ENCODE measurements at regions not wholly inside any gene's neighbourhood (a gene's known extent, or its start where the extent isn't known, plus 50 kb on each side); places are given as distances from the start of the nearest gene placed in this dataset.

DNA sequence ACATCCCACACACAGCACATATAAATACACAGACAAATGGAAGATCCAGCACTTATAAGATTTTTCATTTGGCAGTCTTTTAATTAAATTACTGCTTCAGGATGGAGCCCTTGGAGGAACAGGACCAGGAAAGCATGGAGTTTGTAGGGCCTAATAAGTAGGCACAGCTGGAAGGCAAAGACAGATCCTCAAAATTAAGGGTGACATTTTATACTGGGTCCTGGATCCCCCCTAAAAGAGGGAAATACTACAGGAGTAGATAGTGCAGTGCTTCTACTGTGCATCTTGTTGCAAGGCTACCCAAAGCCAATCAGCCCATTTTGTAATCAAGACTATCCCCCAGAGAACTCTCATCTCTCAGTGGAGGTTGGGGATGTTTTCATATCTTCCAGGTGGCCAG lies 1860.7 kb upstream of the PCDH10 start:
- DNase-seq (ENCODE audit: low read depth): no peak
- TF ChIP-seq, protein P1, sequence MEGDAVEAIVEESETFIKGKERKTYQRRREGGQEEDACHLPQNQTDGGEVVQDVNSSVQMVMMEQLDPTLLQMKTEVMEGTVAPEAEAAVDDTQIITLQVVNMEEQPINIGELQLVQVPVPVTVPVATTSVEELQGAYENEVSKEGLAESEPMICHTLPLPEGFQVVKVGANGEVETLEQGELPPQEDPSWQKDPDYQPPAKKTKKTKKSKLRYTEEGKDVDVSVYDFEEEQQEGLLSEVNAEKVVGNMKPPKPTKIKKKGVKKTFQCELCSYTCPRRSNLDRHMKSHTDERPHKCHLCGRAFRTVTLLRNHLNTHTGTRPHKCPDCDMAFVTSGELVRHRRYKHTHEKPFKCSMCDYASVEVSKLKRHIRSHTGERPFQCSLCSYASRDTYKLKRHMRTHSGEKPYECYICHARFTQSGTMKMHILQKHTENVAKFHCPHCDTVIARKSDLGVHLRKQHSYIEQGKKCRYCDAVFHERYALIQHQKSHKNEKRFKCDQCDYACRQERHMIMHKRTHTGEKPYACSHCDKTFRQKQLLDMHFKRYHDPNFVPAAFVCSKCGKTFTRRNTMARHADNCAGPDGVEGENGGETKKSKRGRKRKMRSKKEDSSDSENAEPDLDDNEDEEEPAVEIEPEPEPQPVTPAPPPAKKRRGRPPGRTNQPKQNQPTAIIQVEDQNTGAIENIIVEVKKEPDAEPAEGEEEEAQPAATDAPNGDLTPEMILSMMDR (IDR thresholded peaks at IDR 0.05; ENCODE audit: insufficient read depth, low read length): no peak
- no peak overlapping the region for H3K4me3 ChIP-seq (ENCODE audit: low read depth, low read length)

DNA sequence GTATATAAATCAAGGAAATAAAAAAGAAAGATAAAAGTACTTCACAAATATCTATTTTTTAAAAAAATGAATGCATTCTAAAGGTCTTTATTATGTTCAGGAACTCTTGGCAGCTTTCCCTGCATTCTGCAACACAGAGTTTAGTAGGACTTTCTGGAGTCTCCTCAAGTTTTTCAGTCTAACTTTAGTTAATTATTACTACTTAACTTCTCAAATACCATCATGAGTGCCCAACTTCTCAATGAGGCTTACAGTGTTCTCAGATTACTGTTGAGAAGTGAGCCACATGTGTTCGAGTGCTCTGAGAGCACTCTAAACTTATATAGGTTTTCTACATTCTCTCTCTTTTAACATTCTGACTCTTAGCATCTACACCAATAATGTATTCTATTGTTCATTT lies 1852.9 kb upstream of the PCDH10 start:
- TF ChIP-seq, protein P1 (IDR thresholded peaks at IDR 0.05; ENCODE audit: insufficient read depth, low read length): no peak
- DNase-seq (ENCODE audit: low read depth): no peak
- no peak overlapping the region for H3K4me3 ChIP-seq (ENCODE audit: low read depth, low read length)

DNA sequence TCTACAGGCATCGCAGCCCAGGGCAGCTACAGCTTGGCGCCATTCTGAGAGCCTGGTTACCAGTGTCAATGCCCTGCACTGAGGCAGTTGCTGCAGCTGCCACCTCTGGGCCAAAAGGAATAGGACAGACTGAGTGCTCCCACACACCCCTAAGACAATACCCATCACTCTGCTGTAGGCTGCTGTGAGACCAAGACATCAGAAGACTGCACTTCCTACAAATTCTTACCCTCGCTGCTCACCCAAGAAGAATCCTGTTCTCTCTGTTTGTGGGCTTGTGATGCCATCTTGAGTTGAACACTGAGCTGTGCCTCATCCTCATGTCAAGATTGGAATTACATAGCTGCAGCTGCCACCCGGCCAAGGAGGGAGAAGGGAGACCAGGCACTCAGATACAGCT lies 1847.0 kb upstream of the PCDH10 start:
- TF ChIP-seq, protein P1 (IDR thresholded peaks at IDR 0.05; ENCODE audit: insufficient read depth, low read length): no peak
- no peak for DNase-seq (ENCODE audit: low read depth)
- no peak overlapping the region for H3K4me3 ChIP-seq (ENCODE audit: low read depth, low read length)

DNA sequence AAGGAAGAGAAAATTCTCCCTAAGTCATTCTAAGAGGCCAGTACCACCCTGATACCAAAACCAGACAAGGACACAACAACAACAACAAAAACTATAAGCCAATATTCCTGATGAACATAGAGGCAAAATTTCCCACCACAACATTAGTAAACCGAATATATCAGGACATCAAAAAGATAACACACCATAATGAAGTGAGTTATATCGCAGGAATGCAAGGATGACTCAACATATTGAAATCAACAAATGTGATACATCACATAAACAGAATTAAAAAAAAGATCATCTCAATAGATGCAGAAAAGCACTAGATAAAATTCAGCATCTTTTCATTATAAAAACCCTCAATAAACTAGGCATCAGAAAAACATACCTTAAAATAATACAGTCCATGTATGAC lies 1844.4 kb upstream of the PCDH10 start:
- no peak for DNase-seq (ENCODE audit: low read depth)
- H3K4me3 ChIP-seq (ENCODE audit: low read depth, low read length): no peak overlapping the region
- TF ChIP-seq, protein P1 (IDR thresholded peaks at IDR 0.05; ENCODE audit: insufficient read depth, low read length): no peak

DNA sequence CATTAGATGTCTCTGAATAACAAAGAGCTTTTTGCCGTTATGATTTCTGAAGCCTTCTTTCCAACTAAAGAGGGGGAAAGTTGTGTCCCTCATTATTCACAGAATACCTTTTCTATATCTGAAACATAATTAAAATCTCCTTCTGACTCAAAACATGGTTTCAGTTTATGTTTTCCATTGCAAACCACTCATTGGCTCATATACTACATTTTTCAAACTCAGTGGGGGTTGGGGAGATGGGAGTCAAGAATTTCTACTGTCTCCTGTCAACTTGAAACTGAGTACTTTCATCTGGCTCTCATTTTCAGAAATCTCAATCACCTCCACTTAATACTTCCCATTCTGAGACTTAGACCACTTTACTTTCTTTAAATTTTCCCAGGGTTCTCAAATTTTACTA lies 1839.5 kb upstream of the PCDH10 start:
- no peak overlapping the region for H3K4me3 ChIP-seq (ENCODE audit: low read depth, low read length)
- TF ChIP-seq, protein P1 (IDR thresholded peaks at IDR 0.05; ENCODE audit: insufficient read depth, low read length): no peak
- no peak for DNase-seq (ENCODE audit: low read depth)

DNA sequence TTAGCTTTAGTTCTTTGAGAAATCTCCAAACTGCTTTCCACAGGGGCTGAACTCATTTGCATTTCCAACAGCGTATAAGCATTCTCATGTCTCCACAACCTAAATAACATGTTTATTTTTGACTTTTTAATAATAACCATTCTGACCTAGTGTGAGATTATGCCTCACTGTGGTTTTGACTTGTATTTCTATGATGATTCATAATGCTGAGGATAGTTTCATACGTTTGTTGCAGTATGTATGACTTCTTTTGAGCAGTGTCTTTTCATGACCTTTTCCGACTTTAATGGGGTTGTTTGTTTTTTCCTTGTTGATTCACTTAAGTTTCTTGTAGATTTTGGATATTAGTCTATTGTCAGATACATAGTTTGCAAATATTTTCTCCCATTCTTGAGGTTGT lies 1833.0 kb upstream of the PCDH10 start:
- no peak for DNase-seq (ENCODE audit: low read depth)
- H3K4me3 ChIP-seq (ENCODE audit: low read depth, low read length): no peak overlapping the region
- TF ChIP-seq, protein P1 (IDR thresholded peaks at IDR 0.05; ENCODE audit: insufficient read depth, low read length): no peak

DNA sequence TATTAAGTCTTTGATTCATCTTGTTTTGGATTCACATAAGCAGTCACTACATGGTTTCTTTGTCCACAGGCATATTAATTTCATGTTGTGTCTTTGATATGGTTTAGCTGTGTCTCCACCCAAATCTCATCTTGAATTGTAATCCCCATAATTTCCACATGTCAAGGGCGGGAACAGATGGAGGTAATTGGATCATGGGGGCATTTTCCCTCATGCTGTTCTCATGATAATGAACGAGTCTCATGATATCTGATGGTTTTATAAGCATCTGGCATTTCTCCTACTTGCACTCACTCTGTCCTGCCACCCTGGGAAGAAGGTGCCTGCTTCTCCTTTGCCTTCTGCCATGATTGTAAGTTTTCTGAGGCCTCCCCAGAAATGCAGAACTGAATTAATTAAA lies 1811.2 kb upstream of the PCDH10 start:
- DNase-seq (ENCODE audit: low read depth): no peak
- TF ChIP-seq, protein P1 (IDR thresholded peaks at IDR 0.05; ENCODE audit: insufficient read depth, low read length): no peak
- no peak overlapping the region for H3K4me3 ChIP-seq (ENCODE audit: low read depth, low read length)
